ENCODE measurements at regions not wholly inside any gene's neighbourhood (a gene's known extent, or its start where the extent isn't known, plus 50 kb on each side); places are given as distances from the start of the nearest gene placed in this dataset.

- DNase-seq, result peak; percentile 1
These were observed 894.2 kb downstream of the EFNA5 start for GRCh38 chr5:106776515-106776914.

GRCh38 chr5:106768392-106768791, 902.3 kb downstream of the EFNA5 start:
- no peak for DNase-seq

GRCh38 chr5:106766916-106767315, 903.8 kb downstream of the EFNA5 start:
- no peak for DNase-seq

- no peak for DNase-seq
These were observed 911.2 kb downstream of the EFNA5 start for GRCh38 chr5:106759581-106759980.

GRCh38 chr5:106759152-106759551, 911.6 kb downstream of the EFNA5 start:
- DNase-seq, result no peak

GRCh38 chr5:106757672-106758071, 913.1 kb downstream of the EFNA5 start:
- DNase-seq, result no peak

GRCh38 chr5:106755789-106756188, 914.9 kb downstream of the EFNA5 start:
- no peak for DNase-seq

- no peak for DNase-seq
These were observed 915.7 kb downstream of the EFNA5 start for GRCh38 chr5:106755066-106755465.

- DNase-seq, result no peak
These were observed 920.9 kb downstream of the EFNA5 start for GRCh38 chr5:106749826-106750225.

GRCh38 chr5:106739127-106739526, 931.6 kb downstream of the EFNA5 start:
- DNase-seq, result no peak

GRCh38 chr5:106737111-106737510, 933.6 kb downstream of the EFNA5 start:
- no peak for DNase-seq

GRCh38 chr5:106732624-106733023, 938.1 kb downstream of the EFNA5 start:
- DNase-seq, result no peak

- no peak for DNase-seq
These were observed 939.8 kb downstream of the EFNA5 start for GRCh38 chr5:106730912-106731311.

- no peak for DNase-seq
These were observed 940.2 kb downstream of the EFNA5 start for GRCh38 chr5:106730506-106730905.

GRCh38 chr5:106728208-106728607, 942.5 kb downstream of the EFNA5 start:
- no peak for DNase-seq

- no peak for DNase-seq
These were observed 943.7 kb downstream of the EFNA5 start for GRCh38 chr5:106727071-106727470.

GRCh38 chr5:106720367-106720766, 950.4 kb downstream of the EFNA5 start:
- no peak for DNase-seq

- no peak for DNase-seq
These were observed 970.9 kb downstream of the EFNA5 start for GRCh38 chr5:106699796-106700195.

GRCh38 chr5:106699198-106699597, 971.5 kb downstream of the EFNA5 start:
- peak; percentile 27 for DNase-seq

GRCh38 chr5:106698169-106698568, 972.6 kb downstream of the EFNA5 start:
- no peak for DNase-seq

GRCh38 chr5:106691701-106692100, 979.0 kb downstream of the EFNA5 start:
- DNase-seq, result no peak

GRCh38 chr5:106690585-106690984, 980.2 kb downstream of the EFNA5 start:
- no peak for DNase-seq

- DNase-seq, result no peak
These were observed 990.4 kb downstream of the EFNA5 start for GRCh38 chr5:106680330-106680729.

GRCh38 chr5:106677057-106677456, 993.7 kb downstream of the EFNA5 start:
- no peak for DNase-seq

- DNase-seq, result no peak
These were observed 995.0 kb downstream of the EFNA5 start for GRCh38 chr5:106675687-106676086.

GRCh38 chr5:106673941-106674340, 996.8 kb downstream of the EFNA5 start:
- DNase-seq, result no peak
